Mesendoderm (in vitro differentiated cells): ENCODE measurements at regions not wholly inside any gene's neighbourhood (a gene's known extent, or its start where the extent isn't known, plus 50 kb on each side); places are given as distances from the start of the nearest gene placed in this dataset.
A peak's percentile ranks its signal among the peaks of the same experiment; 100 is the strongest.

Experiments used
- DNase-seq: peaks from one replicate; pipeline ENCODE4 v3.0.0; 2013
- H2AK5ac ChIP-seq: 2 replicates; pipeline ENCODE4 v1.6.1; 2013; ENCODE audit warnings: low read length, inconsistent platforms
- H2BK120ac ChIP-seq: 2 replicates; pipeline ENCODE4 v1.6.1; 2013; ENCODE audit warnings: low read depth, mild to moderate bottlenecking, low read length, moderate library complexity, mixed read lengths
- H2BK15ac ChIP-seq: replicated peaks from 2 replicates; pipeline ENCODE4 v1.6.1; 2013; ENCODE audit warnings: low read depth, mild to moderate bottlenecking, moderate library complexity
- H2BK5ac ChIP-seq: 2 replicates; pipeline ENCODE4 v1.6.1; 2013; ENCODE audit warnings: low read length, inconsistent platforms
- H3K18ac ChIP-seq: 2 replicates; pipeline ENCODE4 v1.6.1; 2013; ENCODE audit warnings: mild to moderate bottlenecking, low read length, mixed read lengths
- H3K23ac ChIP-seq: one replicate; pipeline ENCODE4 v1.6.1; 2013; ENCODE audit warnings: low read length
- H3K27ac ChIP-seq: 2 replicates; pipeline ENCODE4 v1.5.1; 2013; ENCODE audit warnings: low read depth, mild to moderate bottlenecking, inconsistent platforms, low read length, moderate library complexity
- H3K27me3 ChIP-seq: 2 replicates; pipeline ENCODE4 v1.6.1; 2013; ENCODE audit warnings: low read length, control low read depth, mild to moderate bottlenecking, inconsistent platforms; ENCODE audit not compliant: insufficient read depth, poor library complexity
- H3K36me3 ChIP-seq: 2 replicates; pipeline ENCODE4 v1.6.1; 2013; ENCODE audit warnings: low read length, inconsistent platforms; ENCODE audit not compliant: control insufficient read depth, insufficient read depth
- H3K4ac ChIP-seq: one replicate; pipeline ENCODE4 v1.6.1; 2013; ENCODE audit warnings: low read depth, mild to moderate bottlenecking, low read length, moderate library complexity
- H3K4me1 ChIP-seq: 2 replicates; pipeline ENCODE4 v1.6.1; 2013; ENCODE audit warnings: low read depth, low read length, inconsistent platforms; ENCODE audit not compliant: control insufficient read depth
- H3K4me2 ChIP-seq: 2 replicates; pipeline ENCODE4 v1.6.1; 2013; ENCODE audit warnings: low read length
- H3K4me3 ChIP-seq: 2 replicates; pipeline ENCODE4 v1.5.1; 2013; ENCODE audit warnings: mild to moderate bottlenecking, low read length
- H3K56ac ChIP-seq: one replicate; pipeline ENCODE4 v1.6.1; 2013; ENCODE audit warnings: low read length
- H3K79me1 ChIP-seq: 2 replicates; pipeline ENCODE4 v1.6.1; 2013; ENCODE audit warnings: low read length, inconsistent platforms
- H3K79me2 ChIP-seq: 2 replicates; pipeline ENCODE4 v1.6.1; 2013; ENCODE audit warnings: mild to moderate bottlenecking, low read length; ENCODE audit not compliant: control insufficient read depth, insufficient read depth
- H3K9ac ChIP-seq: 2 replicates; pipeline ENCODE4 v1.6.1; 2013; ENCODE audit warnings: low read length, inconsistent platforms
- H4K5ac ChIP-seq: one replicate; pipeline ENCODE4 v1.6.1; 2013; ENCODE audit warnings: low read length
- H4K8ac ChIP-seq: one replicate; pipeline ENCODE4 v1.6.1; 2013; ENCODE audit warnings: low read depth, mild to moderate bottlenecking, control low read depth, low read length, moderate library complexity
- WGBS: extraction: QIAGEN DNeasy Blood & Tissue Kit; methylation state at CpG from one replicate; pipeline ENCODE4 v1.1.7; 2013; ENCODE audit warnings: low lambda C conversion rate, missing lambda C conversion rate; ENCODE audit not compliant: insufficient coverage; ENCODE audit errors: extremely low coverage; 5-methylcytosine and 5-hydroxymethylcytosine counted together

DNA sequence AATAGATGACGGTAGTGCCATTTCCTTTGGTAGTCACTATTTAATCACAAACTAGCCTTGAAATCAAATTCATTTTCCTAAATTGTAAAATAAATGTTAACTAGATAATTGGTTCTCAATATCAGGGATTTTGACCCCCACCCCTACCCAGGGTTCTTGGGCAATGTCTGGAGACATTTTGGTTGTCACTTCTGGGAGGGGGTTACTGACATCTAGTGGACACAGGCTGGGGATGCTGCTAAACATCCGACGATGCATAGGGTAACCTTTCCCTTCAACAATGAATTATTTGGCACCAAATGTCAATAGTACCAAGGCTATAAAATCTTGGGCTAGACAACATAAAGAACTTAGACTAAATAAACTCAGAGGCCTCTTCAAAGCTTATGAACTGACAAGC is 285.8 kb upstream of the TRPC5 start:
- WGBS = no CpG with 5 or more reads among the region's 3 CpGs
- no peaks in the 10 kb centered on the region for H3K36me3 ChIP-seq

DNA sequence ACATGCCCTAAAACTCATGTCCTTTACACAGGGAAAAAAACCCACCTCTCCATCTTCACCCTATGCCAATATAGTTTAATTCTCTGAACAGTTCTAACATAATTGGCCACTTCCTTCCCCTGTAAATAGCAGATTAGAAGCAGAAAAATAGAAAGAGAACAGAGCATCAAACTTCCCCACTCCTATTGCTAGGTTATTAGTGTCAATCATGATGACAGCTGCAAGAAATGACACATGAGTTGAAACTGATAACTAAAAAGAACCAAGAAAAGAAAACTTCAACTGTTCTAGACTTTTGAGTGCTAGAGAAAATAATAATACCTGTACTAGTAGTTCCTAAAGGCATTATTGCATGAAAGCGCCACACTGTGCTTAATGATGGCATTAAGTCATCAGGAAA is 284.5 kb upstream of the TRPC5 start:
- no CpG with 5 or more reads among the region's 1 CpG for WGBS
- Histone ChIP-seq H3K79me2 (no peaks in the 10 kb centered on the region), H3K4ac (no peak overlapping the region), H2BK5ac (no peak overlapping the region), H3K4me2 (no peak overlapping the region), H4K5ac (no peak overlapping the region), H3K4me3 (no peak overlapping the region), H2BK15ac (no peak overlapping the region), H3K79me1 (no peaks in the 10 kb centered on the region), H2BK120ac (no peak overlapping the region), H3K27ac (no peak overlapping the region), H3K18ac (no peak overlapping the region), H3K23ac (no peak overlapping the region), H3K9ac (no peak overlapping the region), H2AK5ac (no peak overlapping the region), H3K56ac (no peak overlapping the region), H3K4me1 (no peaks in the 10 kb centered on the region), H3K36me3 (no peaks in the 10 kb centered on the region), H4K8ac (no peak overlapping the region), H3K27me3 (no peaks in the 10 kb centered on the region)
- DNase-seq = no peak

More for the DNA sequence above, 285.8 kb upstream of the TRPC5 start:
- no peak overlapping the region for H2BK120ac ChIP-seq
- H2BK5ac ChIP-seq = no peak overlapping the region
- no peaks in the 10 kb centered on the region for H3K79me2 ChIP-seq
- H3K4me1 ChIP-seq = no peaks in the 10 kb centered on the region
- no peak overlapping the region for H4K5ac ChIP-seq
- H3K56ac ChIP-seq = no peak overlapping the region
- peak; percentile 25 for DNase-seq
- no peak overlapping the region for H2AK5ac ChIP-seq
- no peaks in the 10 kb centered on the region for H3K27me3 ChIP-seq
- no peak overlapping the region for H3K18ac ChIP-seq
- no peak overlapping the region for H3K23ac ChIP-seq
- H2BK15ac ChIP-seq = no peak overlapping the region
- no peak overlapping the region for H3K27ac ChIP-seq
- H3K4me2 ChIP-seq = no peak overlapping the region
- H3K4me3 ChIP-seq = no peak overlapping the region
- no peaks in the 10 kb centered on the region for H3K79me1 ChIP-seq
- no peak overlapping the region for H4K8ac ChIP-seq
- no peak overlapping the region for H3K4ac ChIP-seq
- H3K9ac ChIP-seq = no peak overlapping the region

DNA sequence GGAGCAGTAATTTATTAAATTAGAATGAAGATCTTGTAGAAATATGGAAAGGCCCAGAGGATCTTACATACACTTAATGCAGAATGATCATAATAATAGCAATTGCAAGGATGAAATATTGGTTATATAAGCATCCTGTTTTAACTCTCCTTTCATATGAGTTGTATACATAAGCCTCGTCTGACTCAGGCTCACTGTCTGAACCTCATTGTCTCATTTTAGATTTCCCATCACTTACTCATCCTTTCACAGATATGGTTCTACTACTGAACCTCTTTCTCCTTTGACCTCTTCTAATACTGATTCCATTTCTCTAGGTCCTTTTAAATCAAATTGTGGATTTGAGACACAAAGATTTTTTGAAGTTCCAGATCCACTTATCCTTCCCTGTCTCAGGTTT is 277.3 kb upstream of the TRPC5 start:
- Histone ChIP-seq H2BK120ac (no peak overlapping the region), H3K9ac (no peak overlapping the region), H2AK5ac (no peak overlapping the region), H2BK15ac (no peak overlapping the region), H4K5ac (no peak overlapping the region), H3K23ac (no peak overlapping the region), H3K4me3 (no peak overlapping the region), H3K4me1 (no peaks in the 10 kb centered on the region), H3K56ac (no peak overlapping the region), H3K18ac (no peak overlapping the region), H3K4me2 (no peak overlapping the region), H3K27ac (no peak overlapping the region), H3K4ac (no peak overlapping the region), H2BK5ac (no peak overlapping the region), H3K36me3 (no peaks in the 10 kb centered on the region), H3K79me1 (no peaks in the 10 kb centered on the region), H3K27me3 (no peaks in the 10 kb centered on the region), H3K79me2 (no peaks in the 10 kb centered on the region), H4K8ac (no peak overlapping the region)
- no peak for DNase-seq
- no CpG with 5 or more reads among the region's 1 CpG for WGBS

DNA sequence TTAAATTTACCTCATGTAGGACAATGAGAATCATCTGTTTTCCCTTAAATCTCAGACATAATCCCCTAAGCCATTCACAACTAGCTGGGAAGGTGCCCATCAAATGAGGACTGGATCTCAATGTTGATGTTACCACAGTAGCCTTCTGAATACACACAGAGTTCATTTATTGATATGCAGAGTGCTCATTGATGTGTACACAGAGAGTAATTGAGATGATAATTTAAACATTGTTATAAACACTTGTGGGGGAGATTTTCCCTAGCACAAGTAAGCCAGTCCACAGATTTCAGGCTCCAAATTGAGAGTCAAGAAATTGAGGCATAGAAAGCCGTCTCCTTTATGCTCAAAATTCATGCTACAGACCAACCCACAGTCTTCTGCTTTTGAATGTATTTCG is 273.4 kb upstream of the TRPC5 start:
- H2BK15ac ChIP-seq = no peak overlapping the region
- no peak for DNase-seq
- H2AK5ac ChIP-seq = no peak overlapping the region
- H2BK5ac ChIP-seq = no peak overlapping the region
- H3K79me1 ChIP-seq = no peaks in the 10 kb centered on the region
- no peak overlapping the region for H3K4me3 ChIP-seq
- no peaks in the 10 kb centered on the region for H3K79me2 ChIP-seq
- no CpG with 5 or more reads among the region's 2 CpGs for WGBS
- no peaks in the 10 kb centered on the region for H3K27me3 ChIP-seq
- H3K4ac ChIP-seq = no peak overlapping the region
- H3K27ac ChIP-seq = no peak overlapping the region
- H3K9ac ChIP-seq = no peak overlapping the region
- no peak overlapping the region for H3K4me2 ChIP-seq
- no peak overlapping the region for H3K18ac ChIP-seq
- H4K5ac ChIP-seq = no peak overlapping the region
- no peak overlapping the region for H4K8ac ChIP-seq
- H3K36me3 ChIP-seq = no peaks in the 10 kb centered on the region
- no peaks in the 10 kb centered on the region for H3K4me1 ChIP-seq
- H3K56ac ChIP-seq = no peak overlapping the region
- no peak overlapping the region for H3K23ac ChIP-seq
- H2BK120ac ChIP-seq = no peak overlapping the region

DNA sequence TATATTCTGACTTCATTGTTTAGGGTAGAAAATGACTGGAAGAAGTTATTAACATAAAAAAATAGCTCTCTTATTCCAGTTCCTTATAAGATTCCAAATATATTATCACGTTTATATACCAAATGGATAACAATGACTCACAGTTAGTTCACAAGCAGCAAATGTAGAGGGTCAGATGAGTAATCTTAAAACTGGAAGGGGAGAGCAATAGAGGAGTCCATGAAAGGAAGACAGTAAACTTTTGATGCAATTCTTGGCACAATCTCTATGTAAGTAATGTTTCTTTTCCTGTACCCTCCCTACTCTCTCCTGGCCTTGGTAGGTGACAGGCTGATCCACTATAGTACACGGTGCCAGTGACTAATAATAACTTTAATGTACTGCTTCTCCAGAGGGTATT is 259.0 kb upstream of the TRPC5 start:
- Histone ChIP-seq H3K27ac (no peak overlapping the region), H3K27me3 (no peaks in the 10 kb centered on the region), H3K36me3 (no peaks in the 10 kb centered on the region), H4K8ac (no peak overlapping the region), H3K56ac (no peak overlapping the region), H3K9ac (no peak overlapping the region), H2BK120ac (no peak overlapping the region), H3K18ac (no peak overlapping the region), H3K4me1 (no peaks in the 10 kb centered on the region), H3K79me1 (no peaks in the 10 kb centered on the region), H3K4ac (no peak overlapping the region), H4K5ac (no peak overlapping the region), H2BK15ac (no peak overlapping the region), H3K4me2 (no peak overlapping the region), H2AK5ac (no peak overlapping the region), H2BK5ac (no peak overlapping the region), H3K4me3 (no peak overlapping the region), H3K79me2 (no peaks in the 10 kb centered on the region), H3K23ac (no peak overlapping the region)
- WGBS = no CpG with 5 or more reads among the region's 2 CpGs
- no peak for DNase-seq

DNA sequence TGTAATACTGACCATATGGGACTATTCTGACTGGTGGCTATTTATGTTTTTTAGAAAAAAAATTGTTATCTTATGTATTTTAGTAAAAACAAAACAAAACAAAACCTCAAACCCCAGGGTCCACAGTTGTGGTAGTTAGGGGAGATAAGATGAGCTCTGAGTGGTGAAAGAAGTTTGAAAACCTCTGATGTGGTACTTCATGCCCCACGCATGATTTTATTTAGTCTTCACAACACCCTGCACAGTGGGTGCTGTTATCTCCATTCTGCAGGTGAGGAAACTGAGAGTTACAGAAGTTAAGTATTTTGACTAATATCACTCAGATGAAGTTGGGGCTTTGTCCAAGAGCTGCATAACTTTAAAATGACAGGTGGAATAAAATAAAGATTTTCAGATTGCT is 230.6 kb upstream of the TRPC5 start:
- Histone ChIP-seq H3K23ac (no peak overlapping the region), H3K4ac (no peak overlapping the region)
- WGBS = no CpG with 5 or more reads among the region's 1 CpG

More for the DNA sequence above, 230.6 kb upstream of the TRPC5 start:
- Histone ChIP-seq H2BK15ac (no peak overlapping the region), H3K56ac (no peak overlapping the region), H3K18ac (no peak overlapping the region), H2BK5ac (no peak overlapping the region), H4K5ac (no peak overlapping the region), H3K4me3 (no peak overlapping the region), H3K9ac (no peak overlapping the region), H3K36me3 (no peaks in the 10 kb centered on the region), H3K4me2 (no peak overlapping the region), H3K27me3 (no peaks in the 10 kb centered on the region), H2AK5ac (no peak overlapping the region), H4K8ac (no peak overlapping the region), H3K4me1 (no peaks in the 10 kb centered on the region), H3K79me2 (no peaks in the 10 kb centered on the region), H3K27ac (no peak overlapping the region), H2BK120ac (no peak overlapping the region), H3K79me1 (no peaks in the 10 kb centered on the region)
- DNase-seq = no peak
